Fibroblast of lung (primary cell): ENCODE measurements at regions not wholly inside any gene's neighbourhood (a gene's known extent, or its start where the extent isn't known, plus 50 kb on each side); places are given as distances from the start of the nearest gene placed in this dataset.
"Not testable (repeated sequence)": the region's sequence is repeated elsewhere in the genome, so short reads cannot be mapped to it uniquely, and the experiment has no call there.

Experiments
- DNase-seq, 2 donors: peaks; one replicate each; pipeline versions ENCODE4 v3.0.0 to v3.0.0-alpha.2; 2010; ENCODE audit warnings: low read depth in 2 of 2
- H2AFZ ChIP-seq: 2 replicates; pipeline ENCODE4 v1.5.1; 2012; ENCODE audit warnings: low read length, control low read depth, inconsistent platforms
- H3K27ac ChIP-seq: 2 replicates; pipeline ENCODE4 v1.5.1; 2011; ENCODE audit warnings: low read length, control low read depth; ENCODE audit not compliant: insufficient read depth
- H3K27me3 ChIP-seq: 2 replicates; pipeline ENCODE4 v1.5.1; 2011; ENCODE audit warnings: mild to moderate bottlenecking, low read length; ENCODE audit not compliant: control insufficient read depth, insufficient read depth
- H3K36me3 ChIP-seq: 2 replicates; pipeline ENCODE4 v1.5.1; 2011; ENCODE audit warnings: low read length; ENCODE audit not compliant: control insufficient read depth, insufficient read depth
- H3K4me1 ChIP-seq: 2 replicates; pipeline ENCODE4 v1.5.1; 2011; ENCODE audit warnings: low read length; ENCODE audit not compliant: control insufficient read depth, insufficient read depth; ENCODE audit errors: extremely low read depth
- H3K4me2 ChIP-seq: 2 replicates; pipeline ENCODE4 v1.5.1; 2011; ENCODE audit warnings: low read length, control low read depth; ENCODE audit not compliant: insufficient read depth; ENCODE audit errors: extremely low read depth
- H3K4me3 ChIP-seq, 4 experiments: fragments of 200-600 bp in 1 of 4; sonication (generic) in 1 of 4; replicated peaks in 1 of 4; 2 replicates each; pipeline ENCODE4 v1.5.1; 2011 to 2016; ENCODE audit warnings: low read length in 4 of 4, low read depth in 3 of 4, mild to moderate bottlenecking in 3 of 4, control low read depth in 2 of 4, inconsistent platforms in 1 of 4, mixed read lengths in 1 of 4; ENCODE audit not compliant: insufficient read depth in 1 of 4; ENCODE audit errors: control extremely low read depth in 1 of 4
- H3K79me2 ChIP-seq: 2 replicates; pipeline ENCODE4 v1.5.1; 2012; ENCODE audit warnings: mild to moderate bottlenecking, low read length, inconsistent platforms; ENCODE audit not compliant: control insufficient read depth, insufficient read depth
- H3K9ac ChIP-seq: 2 replicates; pipeline ENCODE4 v1.5.1; 2011; ENCODE audit warnings: mild to moderate bottlenecking, low read length, control low read depth; ENCODE audit not compliant: insufficient read depth
- H3K9me3 ChIP-seq: 2 replicates; pipeline ENCODE4 v1.5.1; 2012; ENCODE audit warnings: low read depth, low read length; ENCODE audit not compliant: control insufficient read depth, insufficient read depth
- H4K20me1 ChIP-seq: 2 replicates; pipeline ENCODE4 v1.5.1; 2011; ENCODE audit warnings: low read length; ENCODE audit not compliant: control insufficient read depth, insufficient read depth; ENCODE audit errors: extremely low read depth
- CTCF ChIP-seq, 2 donors: IDR thresholded peaks in 1 of 2; conservative IDR thresholded peaks in 1 of 2; 1 replicate in 1 of 2; 2 replicates in 1 of 2; pipeline ENCODE4 v1.5.1; 2011 to 2012; ENCODE audit warnings: low read length in 2 of 2, control low read depth in 1 of 2, inconsistent platforms in 1 of 2, low read depth in 1 of 2, mild to moderate bottlenecking in 1 of 2
- EZH2 ChIP-seq: IDR thresholded peaks from 2 replicates; pipeline ENCODE4 v1.5.1; 2012; ENCODE audit warnings: low read length, control low read depth, mild to moderate bottlenecking; ENCODE audit errors: missing control alignments

DNA sequence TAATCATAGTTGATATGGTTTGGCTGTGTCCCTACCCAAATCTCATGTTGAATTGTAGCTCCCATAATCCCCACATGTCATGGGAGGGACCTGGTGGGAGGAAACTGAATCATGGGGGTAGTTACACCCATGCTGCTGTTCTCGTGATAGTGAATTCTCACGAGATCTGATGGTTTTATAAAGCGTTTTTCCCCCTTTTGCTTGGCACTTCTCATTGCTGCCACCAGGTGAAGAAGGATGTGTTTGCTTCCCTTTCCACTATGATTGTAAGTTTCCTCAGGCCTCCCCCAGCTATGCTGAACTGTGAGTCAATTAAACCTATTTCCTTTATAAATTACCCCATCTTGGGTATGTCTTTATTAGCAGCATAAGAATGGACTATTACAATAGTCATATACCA, 86.0 kb upstream of the MID1 start:
- not testable (repeated sequence) for H3K27me3 ChIP-seq, H3K9ac ChIP-seq, H4K20me1 ChIP-seq, H3K4me3 ChIP-seq, H3K36me3 ChIP-seq, DNase-seq, H3K9me3 ChIP-seq, H2AFZ ChIP-seq, H3K4me2 ChIP-seq, H3K27ac ChIP-seq, H3K4me1 ChIP-seq, H3K79me2 ChIP-seq
- peak in 1 of 2 donors; percentile 4 for TF ChIP-seq CTCF (conservative IDR thresholded peaks at IDR 0.05 in 1 of 2, IDR thresholded peaks at IDR 0.05 in 1 of 2; ENCODE audit: low read depth in 1 of 2, low read length in 2 of 2)

- Histone ChIP-seq H4K20me1 (no peaks in the 10 kb centered on the region), H3K27ac (no peak overlapping the region), H2AFZ (no peak overlapping the region), H3K4me1 (no peaks in the 10 kb centered on the region), H3K9ac (no peak overlapping the region), H3K27me3 (no peaks in the 10 kb centered on the region), H3K79me2 (no peaks in the 10 kb centered on the region), H3K9me3 (no peaks in the 10 kb centered on the region), H3K4me3 (no peak overlapping the region), H3K36me3 (no peaks in the 10 kb centered on the region), H3K4me2 (no peak overlapping the region)
- no peak for DNase-seq
- TF ChIP-seq CTCF (conservative IDR thresholded peaks at IDR 0.05 in 1 of 2, IDR thresholded peaks at IDR 0.05 in 1 of 2; ENCODE audit: low read depth in 1 of 2, low read length in 2 of 2) (no peak), EZH2 (no peak)
Measured at GRCh38 chrX:10707773-10708172, 87.4 kb upstream of the MID1 start.

- H2AFZ ChIP-seq, result no peak overlapping the region
- H3K9ac ChIP-seq, result no peak overlapping the region
- no peak overlapping the region for H3K4me2 ChIP-seq
- no peak overlapping the region for H3K27ac ChIP-seq
- DNase-seq, result no peak
- H3K4me1 ChIP-seq, result no peaks in the 10 kb centered on the region
- no peak for TF ChIP-seq EZH2
- no peak for TF ChIP-seq CTCF (conservative IDR thresholded peaks at IDR 0.05 in 1 of 2, IDR thresholded peaks at IDR 0.05 in 1 of 2; ENCODE audit: low read depth in 1 of 2, low read length in 2 of 2)
- H3K27me3 ChIP-seq, result no peaks in the 10 kb centered on the region
- no peaks in the 10 kb centered on the region for H3K79me2 ChIP-seq
- H3K4me3 ChIP-seq, result no peak overlapping the region
- H4K20me1 ChIP-seq, result no peaks in the 10 kb centered on the region
- H3K9me3 ChIP-seq, result no peaks in the 10 kb centered on the region
- no peaks in the 10 kb centered on the region for H3K36me3 ChIP-seq
Measured at GRCh38 chrX:10709276-10709675, 88.9 kb upstream of the MID1 start.
